Posterior vena cava (tissue), 2 donors: ENCODE measurements at regions not wholly inside any gene's neighbourhood (a gene's known extent, or its start where the extent isn't known, plus 50 kb on each side); places are given as distances from the start of the nearest gene placed in this dataset.

Source experiments
- DNase-seq: peaks from one replicate; pipeline ENCODE4 v3.0.0-alpha.2; 2020; ENCODE audit warnings: low spot score
- intact Hi-C, 2 donors: fragments of 100-400 bp; cut with DNase I; formaldehyde crosslinking; loops; one replicate each; pipeline versions ENCODE4 v1.14.1 to v1.14.2; 2022 to 2023
- donor health status: DM: yes; HTN: yes; CAD: no.
- donor health status: DM: yes; HTN: yes; CAD: no.

DNA sequence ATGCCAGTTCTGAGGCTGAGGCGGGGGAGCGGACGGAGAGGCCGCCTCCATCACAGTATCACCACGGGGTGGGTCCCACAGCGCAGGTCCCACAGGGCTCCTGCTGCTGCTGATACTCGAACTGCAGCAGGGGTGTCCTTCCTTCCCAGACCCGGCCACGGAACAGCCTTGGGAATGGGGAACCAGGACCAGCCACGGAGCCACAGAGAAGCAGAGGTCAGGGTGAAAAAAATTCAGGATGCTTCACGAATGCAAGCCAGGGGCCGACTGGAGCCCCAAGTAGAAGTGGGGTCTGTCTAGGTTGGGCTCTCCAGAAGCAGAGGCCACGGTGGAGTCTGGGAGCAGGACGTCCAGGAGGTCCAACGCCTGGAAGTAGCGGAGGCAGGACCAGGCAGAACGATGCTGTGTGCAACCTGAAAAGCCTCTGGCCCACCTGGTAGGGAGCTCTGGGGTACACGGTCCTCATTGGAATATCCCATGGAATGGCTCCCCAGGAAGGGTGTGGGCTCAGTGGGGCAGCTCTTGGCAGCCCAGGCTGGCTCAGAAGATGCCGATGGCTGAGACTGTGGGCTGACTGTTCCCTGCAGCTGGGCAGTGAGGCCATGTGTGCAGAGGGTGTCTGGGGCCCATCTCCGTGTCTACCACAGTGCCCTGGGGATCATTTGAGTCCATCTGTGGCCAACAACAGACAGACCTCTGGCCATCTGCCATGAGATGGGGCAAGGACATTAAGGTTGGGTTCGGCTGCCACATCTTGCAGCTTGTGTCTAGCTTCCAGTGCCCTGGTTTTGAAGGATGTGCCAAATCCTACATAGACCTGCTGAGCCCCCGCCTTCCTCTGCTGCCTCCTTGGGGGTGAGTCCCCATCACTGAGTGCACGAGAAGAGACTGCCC, 66.9 kb upstream of the FCN1 start:
- intact Hi-C loops, result loop anchor here in 1 of 2 donors (5.0 kb wide), 1 partner anchor 287 kb away; no protein-coding TSS in a partner anchor
- peak; percentile 73 for DNase-seq

DNA sequence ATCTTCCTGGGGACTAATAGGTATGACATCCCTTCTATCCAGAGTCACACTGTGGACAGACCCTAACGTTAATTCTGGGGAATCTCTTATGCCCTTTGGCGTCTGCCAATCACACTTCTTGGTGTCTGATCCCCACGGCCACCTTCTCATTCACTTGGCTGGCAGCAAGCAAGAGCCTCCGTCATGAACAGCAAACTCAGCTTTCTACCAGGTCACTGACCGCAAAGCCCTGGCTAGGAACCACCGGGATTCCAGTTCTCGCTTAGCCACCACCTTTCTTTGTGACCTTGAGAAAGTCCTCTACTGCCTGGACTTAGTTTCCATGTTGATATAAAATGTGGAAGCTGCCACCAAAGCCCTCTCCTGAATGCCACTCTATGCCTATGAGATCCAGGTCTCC, 67.7 kb upstream of the FCN1 start:
- peak; percentile 24 for DNase-seq
- intact Hi-C loops, result no loop called here

DNA sequence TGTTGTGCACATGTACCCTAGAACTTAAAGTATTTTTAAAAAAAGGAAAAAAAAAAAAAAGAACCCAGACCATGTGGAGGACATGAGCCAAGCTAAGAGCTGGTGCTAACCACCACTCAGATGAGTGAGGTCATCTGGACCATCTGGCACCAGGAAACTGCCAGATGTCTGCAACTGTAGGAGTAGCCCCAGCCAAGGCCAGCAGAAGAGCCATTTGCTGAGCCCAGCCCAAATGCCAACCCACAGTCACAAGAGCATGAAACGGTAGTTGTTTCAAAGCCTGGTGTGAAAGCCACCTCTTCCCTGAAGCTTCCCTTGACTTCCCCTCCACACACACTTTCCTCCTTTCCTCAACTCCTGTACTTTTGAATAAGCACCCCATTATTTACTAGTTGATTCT, 69.2 kb upstream of the FCN1 start:
- intact Hi-C loops, result no loop called here
- no peak for DNase-seq

DNA sequence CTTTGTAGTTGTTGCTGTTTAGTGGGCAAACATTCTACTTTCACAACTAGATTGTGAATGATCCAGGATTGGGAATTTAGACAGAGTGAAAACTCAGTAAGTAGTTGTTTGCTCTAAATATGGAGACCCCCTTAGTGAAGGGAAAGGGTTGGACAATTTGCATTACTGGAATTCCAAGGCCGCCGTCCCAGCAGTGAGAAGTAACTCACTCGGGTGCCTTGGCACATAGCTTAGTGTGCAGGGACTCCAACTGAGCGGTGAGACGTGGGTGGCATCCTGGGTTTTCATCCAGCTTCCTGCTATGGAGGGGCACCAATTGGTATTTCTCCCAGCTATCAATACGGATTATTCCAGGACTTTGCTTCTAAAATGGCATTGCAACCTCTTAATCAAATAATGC, 69.7 kb upstream of the FCN1 start:
- intact Hi-C loops, result no loop called here
- peak; percentile 18 for DNase-seq

DNA sequence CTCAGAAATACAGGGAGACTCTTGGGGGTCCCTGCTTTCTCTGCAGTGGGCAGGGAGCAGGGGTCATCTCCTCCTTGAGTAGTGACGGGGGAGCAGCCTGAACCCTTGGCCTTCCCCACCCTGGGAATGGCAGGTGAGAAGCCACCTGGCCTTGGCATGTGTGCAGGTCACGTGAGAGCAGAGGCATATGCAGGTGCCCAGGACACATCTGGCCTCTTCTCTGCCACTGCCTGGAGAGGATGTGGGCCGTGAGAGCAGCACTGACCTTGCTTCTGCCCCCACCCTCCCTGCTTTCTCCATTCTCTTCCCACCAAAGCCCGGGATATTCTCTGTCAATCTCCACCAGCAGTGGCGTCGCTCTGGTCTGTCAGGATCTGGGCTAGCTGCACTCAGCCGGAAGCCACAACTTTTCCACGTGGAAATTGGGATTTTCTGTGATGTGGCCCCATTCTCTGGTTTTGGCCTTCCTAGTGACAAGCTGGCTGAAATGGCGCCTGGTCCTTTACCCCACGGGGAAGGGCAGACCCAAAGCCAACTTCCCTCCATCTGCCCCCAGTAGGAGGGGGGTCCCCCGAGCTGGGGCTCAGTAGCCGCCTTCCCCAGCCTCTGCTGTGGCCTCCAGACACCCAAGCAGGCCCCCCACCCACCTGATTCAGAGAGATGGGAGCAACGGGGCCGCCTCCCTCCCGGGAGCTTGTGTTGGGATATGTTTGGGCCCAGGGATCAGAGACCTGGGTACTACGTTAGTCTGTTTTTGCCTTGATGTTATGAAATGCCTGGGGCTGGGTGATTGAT, 70.4 kb upstream of the FCN1 start:
- intact Hi-C loops, result no loop called here
- DNase-seq, result peak; percentile 42

DNA sequence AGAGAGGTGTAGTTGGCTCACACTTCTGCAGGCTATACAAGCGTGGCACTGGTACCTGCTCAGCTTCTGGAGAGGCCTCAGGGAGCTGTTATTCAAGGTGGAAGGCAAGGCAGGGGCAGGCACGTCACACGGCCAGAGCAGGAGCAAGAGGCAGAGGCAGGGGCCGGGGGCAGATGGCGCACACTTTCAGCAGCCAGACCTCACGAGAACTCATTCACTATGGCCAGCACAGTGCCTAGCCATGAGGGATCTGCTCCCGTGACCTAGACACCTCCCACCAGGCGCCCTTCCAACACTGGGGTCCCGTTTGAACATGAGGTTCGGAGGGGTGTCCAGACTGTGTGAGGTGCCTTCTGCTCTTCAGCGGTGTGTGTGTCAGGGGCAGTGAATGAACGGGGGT, 71.0 kb upstream of the FCN1 start:
- intact Hi-C loops, result no loop called here
- DNase-seq, result no peak

DNA sequence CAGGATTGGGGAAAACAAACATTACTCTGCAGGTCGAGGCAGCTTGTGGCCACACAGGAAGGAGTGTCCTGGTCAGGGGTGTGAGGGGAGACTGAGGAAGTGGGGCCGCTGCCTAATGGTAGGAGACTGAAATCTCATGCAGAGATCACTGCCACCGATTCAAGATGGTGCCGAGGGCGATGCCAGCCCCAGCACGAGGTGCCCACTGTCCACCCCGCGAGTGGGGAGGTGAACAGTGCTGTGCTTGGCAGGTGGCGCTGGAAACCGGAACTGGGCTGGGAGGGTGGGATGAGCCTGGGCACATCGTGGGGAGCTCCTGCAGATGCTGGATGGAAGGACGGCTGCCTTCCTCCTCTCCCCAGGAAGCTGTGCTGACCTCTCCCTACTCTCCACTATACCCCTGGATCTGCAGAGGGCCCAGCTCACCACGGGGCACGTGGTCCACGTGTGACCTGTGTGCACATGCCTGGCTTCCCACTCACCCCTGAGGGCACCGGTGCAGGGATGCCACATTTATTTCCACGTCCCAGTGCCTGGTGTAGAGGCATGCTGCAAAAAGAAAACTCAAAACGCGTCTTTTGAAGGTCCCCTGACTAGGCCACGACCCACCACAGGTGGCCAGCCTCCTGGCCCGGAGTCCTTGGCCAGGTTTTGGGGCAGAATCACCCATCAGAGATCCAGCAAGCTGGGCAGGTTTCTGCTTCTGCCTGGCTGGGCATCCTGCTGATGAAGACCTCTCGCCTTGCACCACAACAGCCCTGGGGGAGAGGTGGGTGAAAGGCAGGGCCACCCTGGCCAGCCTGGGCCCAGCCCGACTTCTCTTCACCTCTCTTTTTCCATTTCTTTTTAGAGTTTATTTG, 71.7 kb upstream of the FCN1 start:
- intact Hi-C loops, result no loop called here
- DNase-seq, result peak; percentile 49

DNA sequence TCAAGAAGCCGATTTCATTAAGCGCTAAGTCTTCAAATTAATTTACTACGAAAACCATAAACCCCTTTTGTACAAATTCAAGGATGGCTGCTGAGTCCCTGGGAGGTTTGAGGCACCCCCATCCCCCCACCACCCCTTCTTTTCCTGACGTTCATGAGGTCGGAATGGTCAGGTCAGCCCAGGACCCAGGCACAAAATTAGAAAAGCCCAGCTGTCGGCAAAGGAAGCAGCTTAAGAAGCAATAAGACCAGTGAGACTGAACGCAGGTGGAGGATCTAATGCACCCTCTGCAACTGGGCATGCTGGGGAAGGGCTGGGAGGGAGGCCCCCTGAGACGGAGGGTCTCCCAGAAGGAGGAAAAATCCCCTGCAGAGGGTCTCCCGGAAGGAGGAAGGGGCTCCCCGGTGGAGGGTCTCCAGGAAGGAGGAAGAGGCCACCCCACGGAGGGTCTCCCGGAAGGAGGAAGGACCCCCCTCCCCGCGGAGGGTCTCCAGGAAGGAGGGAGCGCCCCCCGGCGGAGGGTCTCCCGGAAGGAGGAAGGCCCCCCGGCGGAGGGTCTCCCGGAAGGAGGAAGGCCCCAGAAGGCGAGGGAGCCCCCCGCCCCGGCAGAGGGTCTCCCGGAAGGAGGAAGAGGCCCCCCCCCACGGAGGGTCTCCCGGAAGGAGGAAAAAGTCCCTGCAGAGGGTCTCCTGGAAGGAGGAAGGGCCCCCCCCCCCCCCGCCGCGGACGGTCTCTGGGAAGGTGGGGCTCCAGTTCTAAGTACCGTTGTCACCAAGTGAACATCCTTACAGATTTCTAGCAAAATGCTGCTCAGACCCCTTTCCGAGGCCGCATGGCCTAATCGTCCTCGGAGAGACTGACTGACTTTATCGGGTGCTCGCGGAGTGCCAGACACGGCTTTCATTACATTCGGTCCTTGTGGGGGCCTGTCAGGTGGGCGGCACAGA, 74.4 kb upstream of the FCN1 start:
- intact Hi-C loops, result no loop called here
- peak; percentile 55 for DNase-seq

DNA sequence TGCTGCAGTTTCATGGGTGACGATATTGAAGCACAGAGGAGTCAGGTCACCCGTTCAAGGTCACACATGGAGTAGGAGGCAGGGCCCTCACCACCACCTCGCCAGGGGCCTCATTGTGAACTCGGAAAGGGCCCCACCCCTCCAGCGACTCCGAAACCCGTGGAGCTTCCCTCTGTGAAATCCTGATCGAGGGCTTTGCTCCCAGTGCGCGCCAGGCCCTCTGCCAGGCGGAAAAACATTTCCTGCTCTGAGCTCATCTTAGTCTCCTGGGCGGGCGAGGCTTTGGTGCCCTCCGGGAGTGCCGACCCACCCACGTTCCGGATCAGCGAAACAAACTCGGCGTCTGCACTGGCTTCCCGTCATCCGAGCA, 75.0 kb upstream of the FCN1 start:
- peak; percentile 75 for DNase-seq
- intact Hi-C loops, result no loop called here

DNA sequence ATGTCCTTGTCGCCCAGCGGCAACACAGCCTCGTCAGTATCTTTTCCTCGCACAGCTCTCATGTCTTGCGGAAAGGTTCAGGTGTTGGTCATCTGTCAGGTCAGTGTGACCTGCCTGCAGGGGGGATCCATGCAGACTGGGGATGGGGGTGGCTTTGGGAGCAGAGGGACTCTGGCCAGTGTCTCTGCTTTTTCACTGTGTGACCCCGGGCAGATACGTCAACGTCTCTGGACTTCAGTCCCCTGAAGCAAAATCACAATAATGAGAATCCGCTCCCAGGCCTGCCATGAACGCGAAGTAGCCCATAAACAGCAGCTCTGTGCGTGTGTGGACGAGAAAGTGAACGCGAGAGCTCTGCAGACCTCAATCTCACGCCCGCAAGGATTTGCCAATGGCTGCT, 75.7 kb upstream of the FCN1 start:
- DNase-seq, result peak; percentile 49
- intact Hi-C loops, result no loop called here

DNA sequence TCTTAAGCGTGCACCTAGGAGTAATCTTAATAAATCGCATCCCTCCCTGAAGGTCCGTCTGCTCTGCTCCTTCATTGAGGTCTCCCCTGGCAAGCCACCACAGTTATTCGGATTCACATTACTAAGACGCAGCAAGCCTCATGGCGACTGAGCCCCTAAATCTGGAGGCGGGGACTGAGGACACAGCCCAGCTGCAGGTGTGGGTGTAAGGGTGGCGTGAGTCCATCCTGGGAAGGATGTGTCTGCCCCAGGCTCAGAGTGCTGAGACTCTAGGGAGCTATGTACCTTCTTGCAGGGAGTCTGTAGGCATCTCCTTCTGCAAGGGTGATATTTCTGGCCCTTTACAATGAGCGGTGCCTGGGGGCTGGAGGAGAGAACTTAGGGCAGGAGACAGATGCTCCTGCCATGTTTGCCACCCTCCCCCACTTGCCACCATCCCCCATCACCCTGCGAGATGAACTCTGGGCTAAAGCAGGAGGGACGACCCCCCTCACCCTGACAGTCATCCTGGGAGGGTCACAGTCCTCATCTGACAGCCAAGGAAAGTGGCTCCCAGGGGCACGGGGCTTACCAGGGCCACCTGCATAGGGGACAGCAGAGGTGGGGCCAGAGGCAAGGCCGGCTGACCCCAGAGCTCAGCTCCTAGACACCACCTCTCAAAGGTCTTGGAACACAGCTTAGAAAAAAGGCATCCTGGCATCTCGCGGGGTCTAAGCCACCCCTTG, 76.4 kb upstream of the FCN1 start:
- peak; percentile 62 for DNase-seq
- intact Hi-C loops, result no loop called here

DNA sequence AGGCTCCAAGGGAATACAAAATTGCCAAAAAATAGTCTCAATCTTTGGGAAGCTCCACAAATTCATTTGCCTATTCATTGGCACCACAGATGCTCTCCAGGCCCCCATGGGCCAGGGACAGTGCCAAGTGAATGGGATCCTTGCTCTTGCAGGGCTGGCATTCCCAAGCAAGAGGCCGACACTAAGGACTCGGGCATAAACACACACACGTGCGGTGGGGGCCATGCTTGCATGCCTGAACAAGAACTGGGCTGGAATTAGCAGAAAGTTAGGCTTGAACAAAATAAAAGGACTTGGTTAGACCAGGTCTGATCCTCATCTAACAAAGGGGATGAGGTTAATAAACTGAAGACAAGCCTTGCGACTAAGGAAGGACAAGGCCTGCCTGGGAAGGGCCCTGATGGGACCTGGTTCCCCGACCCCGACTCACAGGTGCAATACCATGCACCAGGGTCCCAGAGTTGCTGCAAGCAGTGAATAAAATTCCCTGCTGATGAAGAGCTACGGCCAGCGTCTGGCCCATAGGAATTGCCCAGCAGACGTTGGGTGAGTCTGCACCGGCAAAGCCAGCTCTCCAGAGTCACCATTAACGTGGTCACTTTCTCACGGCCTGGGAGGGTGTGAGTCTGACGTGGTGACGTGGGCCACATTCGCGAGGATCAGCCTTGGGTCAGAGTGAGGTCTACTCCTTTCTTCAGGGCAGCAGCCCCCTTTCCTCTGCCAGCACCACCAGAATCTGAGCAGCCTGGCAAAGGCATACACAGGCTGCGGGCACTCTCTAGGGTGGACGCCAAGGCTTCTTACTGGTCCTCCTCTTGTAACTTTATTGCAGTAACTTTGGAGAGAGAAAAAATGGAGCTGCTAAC, 77.4 kb upstream of the FCN1 start:
- intact Hi-C loops, result loop anchor here in 1 of 2 donors (5.0 kb wide), 1 partner anchor 1167 kb away; no protein-coding TSS in a partner anchor
- peak; percentile 50 for DNase-seq

DNA sequence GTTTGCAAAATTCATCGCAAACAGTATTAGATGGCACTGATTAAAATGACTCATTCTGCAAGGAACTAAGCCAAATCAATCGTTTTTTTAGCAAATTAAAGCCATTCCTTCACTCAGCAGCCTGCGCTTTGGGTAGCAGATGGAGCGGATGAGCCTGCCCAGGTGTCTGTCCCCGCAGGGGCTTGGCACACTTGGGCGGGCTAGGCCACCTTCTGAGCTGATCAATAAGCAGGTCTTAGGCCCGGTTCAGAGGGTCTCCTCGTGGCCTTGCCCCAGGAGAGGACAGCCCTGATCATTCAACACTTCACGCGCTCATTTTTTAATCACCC, 78.0 kb upstream of the FCN1 start:
- intact Hi-C loops, result loop anchor here in 1 of 2 donors (5.0 kb wide), 1 partner anchor 1167 kb away; no protein-coding TSS in a partner anchor
- DNase-seq, result peak; percentile 52

DNA sequence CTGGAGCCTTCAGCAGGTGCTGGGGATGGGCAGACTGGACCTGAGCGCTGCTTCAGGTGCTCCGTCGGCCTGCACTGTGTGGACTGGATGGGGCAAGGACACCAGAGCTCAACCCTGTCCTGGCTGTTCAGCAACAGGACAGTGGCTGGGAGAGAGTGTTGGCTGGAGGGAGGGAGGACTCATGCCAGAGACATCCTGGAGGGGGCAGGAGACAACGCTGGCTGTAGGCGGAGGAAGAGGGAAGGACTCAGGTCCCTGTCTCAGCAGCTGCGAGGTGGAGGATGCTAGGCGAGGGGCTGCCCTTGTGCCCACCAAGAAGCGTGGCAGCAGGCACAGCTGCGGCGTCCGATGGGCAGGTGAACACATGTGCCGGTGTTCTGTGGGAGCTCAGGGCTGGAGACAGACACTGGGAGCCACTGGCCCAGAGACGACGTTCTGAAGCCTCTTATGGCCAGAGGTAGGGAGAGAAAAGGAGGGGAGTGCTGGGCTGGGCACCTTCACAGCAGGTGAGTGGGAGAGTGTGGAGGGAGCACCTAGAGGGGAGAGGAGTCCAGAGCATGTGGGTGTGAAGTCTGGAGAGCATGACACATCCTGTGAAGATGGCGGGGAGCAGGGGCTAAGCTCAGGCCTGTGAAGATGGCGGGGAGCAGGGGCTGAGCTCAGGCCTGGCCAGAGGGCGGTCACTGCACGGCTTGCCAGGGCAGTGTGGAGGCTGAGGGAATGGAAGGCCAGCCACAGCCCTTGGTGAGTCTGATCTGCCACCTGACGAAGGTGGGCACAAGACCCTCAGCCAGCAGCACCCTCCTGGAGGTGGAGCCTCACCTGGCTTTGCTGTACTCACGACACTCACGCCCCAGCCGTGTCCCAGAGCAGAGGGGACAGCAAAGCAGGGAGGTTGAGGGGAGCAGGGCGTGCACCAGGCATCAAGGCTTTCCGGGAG, 79.1 kb upstream of the FCN1 start:
- peak; percentile 73 for DNase-seq
- intact Hi-C loops, result loop anchor here in 1 of 2 donors (5.0 kb wide), 1 partner anchor 1165 kb away; no protein-coding TSS in a partner anchor

DNA sequence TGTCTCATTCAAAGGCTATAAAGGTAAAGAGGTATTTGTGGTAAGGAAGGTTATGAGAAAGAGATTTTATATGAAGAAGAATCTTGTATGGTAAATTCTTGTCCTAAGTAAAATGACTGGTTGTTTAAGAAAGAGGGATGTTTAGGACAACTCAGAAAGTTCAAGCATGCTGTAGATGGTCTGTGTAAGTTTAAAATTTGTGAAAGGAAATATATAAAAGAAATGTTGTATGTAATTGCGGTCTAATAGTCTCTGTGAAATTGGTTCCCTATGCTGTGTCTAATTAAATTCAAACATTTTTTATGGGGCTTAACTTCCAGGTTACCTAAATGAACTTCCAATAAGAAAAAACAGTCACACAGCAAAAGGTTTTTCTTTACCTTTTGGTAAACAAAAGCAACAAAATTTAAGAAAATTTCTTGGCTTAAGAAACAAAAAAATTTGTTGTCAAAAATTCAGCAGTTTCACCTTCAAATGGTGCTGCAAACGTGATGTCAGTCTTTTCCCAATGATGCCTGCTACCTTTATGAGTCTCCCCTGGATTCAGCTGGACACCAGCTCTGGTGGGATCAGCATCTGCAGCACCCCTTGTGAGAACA, 83.0 kb upstream of the FCN1 start:
- intact Hi-C loops, result no loop called here
- DNase-seq, result no peak
